H54 (cell line): ENCODE measurements at regions not wholly inside any gene's neighbourhood (a gene's known extent, or its start where the extent isn't known, plus 50 kb on each side); places are given as distances from the start of the nearest gene placed in this dataset.

ENCODE experiments used
- DNase-seq: peaks from one replicate; pipeline ENCODE4 v3.0.0; 2011; ENCODE audit warnings: low spot score, mixed read lengths; ENCODE audit not compliant: insufficient read length
- FAIRE-seq: peaks from 3 replicates; lab custom pipeline; 2011; peaks lifted over from hg19 to GRCh38; lab: Jason Lieb, UNC
- POLR2A ChIP-seq: IDR thresholded peaks from 2 replicates; pipeline ENCODE4 v1.6.1; 2011; ENCODE audit warnings: low read depth, mild to moderate bottlenecking, low read length

DNA sequence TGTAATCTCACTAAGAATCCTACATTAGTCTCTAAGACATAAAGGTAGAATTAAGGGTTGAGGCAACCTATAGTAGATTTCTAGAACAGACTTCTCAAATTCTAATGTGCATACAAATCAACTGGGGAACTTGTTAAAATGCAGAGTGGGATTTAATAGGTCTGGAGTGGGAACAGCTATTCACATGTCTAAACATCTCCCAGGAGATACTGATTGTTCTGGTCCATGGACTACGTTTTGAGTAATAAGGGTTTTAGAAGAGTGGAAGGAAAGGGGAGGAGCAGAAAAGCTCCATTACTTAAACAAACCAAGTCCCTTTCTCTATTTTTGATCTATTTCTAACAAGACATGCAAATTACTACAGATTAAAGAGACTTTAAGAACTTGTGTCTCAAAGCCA lies 524.8 kb downstream of the TUSC7 start:
- TF ChIP-seq POLR2A: no peak
- no peak for FAIRE-seq
- no peak for DNase-seq

DNA sequence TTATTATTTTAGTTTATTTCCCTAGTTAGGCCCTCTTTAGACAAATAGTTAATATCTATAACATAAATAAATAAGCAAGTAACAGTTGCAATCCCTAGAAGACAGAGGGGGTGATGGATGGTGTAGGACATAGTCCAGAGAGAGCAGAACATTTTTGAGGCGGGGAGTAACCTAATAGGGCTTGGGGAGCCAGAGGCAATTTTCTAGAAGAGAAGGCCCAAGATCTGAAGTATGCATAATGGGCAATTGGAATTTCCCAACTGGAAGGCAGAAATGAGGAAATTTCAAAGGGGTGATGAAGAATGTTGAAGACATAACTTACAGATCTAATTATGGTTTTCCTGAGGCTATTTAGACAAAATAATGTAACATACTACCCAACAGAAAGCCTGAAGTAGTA lies 525.7 kb downstream of the TUSC7 start:
- no peak for TF ChIP-seq POLR2A
- FAIRE-seq (no peak), DNase-seq (no peak)

DNA sequence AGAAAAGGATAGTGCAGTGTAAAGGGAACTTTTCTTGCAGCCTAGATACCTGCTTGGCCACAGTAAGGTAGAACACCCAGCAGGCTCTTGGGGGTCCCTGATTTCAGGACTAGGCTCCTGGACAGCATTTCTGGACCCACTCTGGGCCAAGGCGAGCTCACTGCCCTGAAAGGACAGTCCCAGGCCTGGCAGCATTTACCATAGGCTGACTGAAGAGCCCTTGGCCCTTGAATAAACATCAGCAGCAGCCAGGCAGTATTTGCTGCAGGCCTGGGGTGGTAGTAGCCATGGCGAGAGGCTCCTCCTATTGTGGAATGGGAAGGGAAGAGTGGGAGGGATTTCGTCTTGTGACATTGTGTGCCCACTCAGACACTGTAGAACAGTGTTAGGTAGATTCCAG lies 529.2 kb downstream of the TUSC7 start:
- no peak for TF ChIP-seq POLR2A
- no peak for DNase-seq
- no peak for FAIRE-seq

DNA sequence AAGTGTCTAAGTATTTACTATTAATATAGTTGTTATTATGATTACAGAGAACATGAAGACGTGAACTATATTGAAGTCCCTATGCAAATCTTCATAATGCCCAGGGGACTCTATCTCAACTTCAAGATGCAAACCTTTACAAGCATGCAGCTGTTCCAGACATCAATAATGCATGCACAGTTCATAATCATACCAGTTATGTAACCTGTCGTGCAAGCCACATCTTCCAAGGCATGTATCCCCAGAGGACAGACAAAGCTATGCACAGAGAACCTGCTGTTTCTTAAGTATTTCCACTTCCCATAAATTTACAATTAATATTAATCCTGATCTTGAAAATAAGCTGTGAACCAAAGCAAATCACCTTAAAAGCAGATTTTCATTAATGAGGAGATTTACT lies 534.1 kb downstream of the TUSC7 start:
- TF ChIP-seq POLR2A: no peak
- no peak for DNase-seq
- no peak for FAIRE-seq

DNA sequence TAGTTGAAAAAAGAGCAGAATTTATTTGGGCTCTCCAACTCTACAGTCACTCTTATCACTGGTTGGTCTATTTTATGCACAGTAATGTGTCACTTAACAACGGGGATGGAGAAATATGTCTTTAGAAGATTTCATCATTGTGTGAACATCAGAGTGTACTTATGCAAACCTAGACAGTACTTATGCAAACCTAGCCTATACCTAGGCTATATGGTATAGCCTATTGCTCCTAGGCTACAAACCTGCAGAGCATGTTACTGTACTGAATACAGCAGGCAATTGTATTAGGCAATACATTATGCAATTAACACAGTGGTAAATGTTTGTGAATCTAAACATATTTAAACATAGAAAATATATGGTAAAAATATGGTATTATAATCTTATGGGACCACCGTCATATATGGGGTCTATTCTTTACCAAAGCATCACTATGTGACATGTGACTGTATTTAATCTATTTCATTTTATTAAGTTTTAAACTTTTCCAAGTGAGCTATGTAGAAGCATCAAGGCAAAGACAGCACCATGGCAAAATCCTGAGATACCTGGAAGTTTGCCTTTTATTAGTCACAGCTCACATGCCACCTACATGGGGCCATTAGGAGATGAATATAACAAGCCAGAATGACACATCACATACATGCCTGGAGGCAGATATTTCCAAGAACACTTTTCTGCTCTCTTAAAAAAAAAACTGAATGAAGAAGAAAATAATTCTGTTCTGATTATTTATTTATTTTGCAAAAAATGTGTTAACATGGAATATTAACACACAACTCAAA lies 537.4 kb downstream of the TUSC7 start:
- FAIRE-seq (no peak), DNase-seq (no peak)
- TF ChIP-seq POLR2A: no peak

DNA sequence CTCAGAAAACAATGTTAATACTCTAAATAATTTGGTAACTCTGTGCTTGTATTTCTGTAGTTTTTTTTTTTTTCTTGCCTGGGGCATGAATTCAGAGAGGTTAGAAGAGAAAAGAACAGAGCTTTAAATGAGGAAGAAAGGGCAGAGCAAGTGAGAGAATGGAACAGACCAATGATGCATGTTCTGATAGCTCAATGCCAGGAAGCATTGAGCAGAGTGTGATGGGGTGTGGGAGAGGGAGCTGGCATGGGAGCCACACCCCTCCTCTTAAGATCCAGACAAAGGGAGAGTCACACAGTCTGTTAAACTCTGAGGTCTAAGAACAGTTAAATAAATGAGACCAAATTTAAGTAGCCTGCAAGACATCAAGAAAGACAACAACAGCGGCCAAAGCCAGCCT lies 538.6 kb downstream of the TUSC7 start:
- no peak for DNase-seq

DNA sequence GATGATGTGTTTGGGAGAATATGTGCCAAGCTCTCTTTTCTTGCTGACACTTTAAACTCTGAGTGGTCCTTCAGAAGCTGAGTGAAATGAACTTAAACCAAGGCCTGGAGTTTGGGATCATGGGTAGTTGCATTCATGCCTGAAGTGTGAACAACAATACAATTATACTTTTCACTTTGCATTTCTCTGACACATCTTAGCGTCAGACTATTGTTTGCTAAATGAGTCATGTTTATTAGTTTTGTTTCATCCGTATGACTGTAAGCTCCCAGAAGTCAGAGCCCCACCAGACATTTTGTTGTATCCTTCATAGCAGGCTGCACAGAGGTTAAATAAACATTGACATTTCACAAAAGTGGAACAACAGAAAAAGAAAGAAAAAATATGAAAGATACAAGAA lies 542.6 kb downstream of the TUSC7 start:
- FAIRE-seq (no peak), DNase-seq (no peak)

More for the DNA sequence above, 538.6 kb downstream of the TUSC7 start:
- FAIRE-seq: no peak
- no peak for TF ChIP-seq POLR2A

DNA sequence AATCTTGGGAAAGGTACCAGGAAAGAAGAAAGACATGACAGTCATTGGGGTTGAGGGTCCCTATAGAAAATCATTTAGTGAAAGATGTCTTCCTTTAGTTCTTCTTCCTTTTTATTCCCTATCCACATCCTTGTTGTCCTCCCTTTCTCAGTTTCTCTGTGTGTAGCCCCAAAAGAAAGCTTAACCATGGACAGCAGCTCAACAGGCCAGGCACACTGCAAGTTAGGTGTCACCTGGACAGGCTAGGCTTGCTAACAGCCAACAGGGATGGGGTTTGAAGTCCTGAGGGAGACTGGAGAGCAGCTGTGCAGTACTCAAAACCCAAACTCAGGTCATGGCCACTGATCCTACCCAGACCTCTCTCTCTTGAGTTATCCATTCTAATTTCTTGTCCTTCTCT lies 543.1 kb downstream of the TUSC7 start:
- DNase-seq (no peak), FAIRE-seq (no peak)
- no peak for TF ChIP-seq POLR2A

More for the DNA sequence above, 542.6 kb downstream of the TUSC7 start:
- no peak for TF ChIP-seq POLR2A

DNA sequence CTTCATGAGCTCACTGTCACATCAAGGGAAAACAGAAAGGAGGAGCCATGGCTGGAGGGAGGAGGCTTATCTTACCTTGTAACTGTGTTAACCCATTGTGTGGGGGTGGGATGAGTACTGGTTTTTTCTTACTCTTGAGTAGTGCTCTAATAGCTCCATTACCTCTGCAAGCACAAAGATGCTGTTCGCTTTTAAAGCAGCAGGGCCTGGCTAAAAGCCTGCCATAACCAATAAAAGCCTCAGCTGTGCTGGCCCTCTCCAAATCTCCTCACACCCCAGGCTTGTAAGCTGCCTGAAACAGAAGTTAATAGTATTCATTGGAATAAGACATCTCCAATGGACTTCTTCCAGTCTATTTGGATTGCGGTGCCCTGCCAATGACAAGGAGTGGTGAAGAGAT lies 544.1 kb downstream of the TUSC7 start:
- no peak for TF ChIP-seq POLR2A
- FAIRE-seq: no peak
- DNase-seq: no peak

DNA sequence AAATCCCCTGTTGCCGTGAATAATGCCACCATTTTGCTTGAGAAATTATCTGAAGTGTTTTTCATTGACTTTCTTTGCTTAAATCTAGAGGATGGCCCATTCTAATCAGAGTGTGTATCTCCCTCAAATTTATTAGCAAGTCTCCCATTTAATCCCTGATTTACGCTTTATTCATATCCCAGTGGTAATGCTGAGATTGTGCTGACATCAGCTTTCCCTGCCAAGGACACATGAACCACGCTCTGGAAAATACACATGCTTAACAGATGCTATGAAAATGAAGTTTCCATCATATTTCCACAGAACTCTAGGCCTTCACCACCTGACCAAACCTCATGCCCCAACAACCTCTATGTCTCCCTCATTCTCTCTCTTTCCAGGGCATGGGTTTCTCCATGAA lies 545.4 kb downstream of the TUSC7 start:
- FAIRE-seq: no peak
- no peak for DNase-seq

DNA sequence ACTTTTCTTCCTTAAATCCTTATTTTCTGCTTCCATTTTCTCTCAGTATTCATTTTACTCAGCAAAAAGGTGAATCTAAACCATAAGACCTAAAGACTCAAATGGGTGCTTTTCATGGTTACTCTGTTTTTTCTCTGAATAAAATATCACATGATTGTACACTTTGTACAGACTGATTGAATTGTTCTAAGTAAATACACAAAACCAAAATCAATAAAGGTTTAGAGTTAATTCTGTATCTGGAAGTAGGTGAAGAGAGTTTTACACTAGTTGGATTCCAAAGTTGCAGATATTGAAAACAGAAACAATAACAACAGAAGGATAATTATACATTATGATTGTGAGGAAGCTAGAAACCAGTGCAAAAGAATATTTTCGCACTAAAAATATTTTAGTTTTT lies 546.2 kb downstream of the TUSC7 start:
- TF ChIP-seq POLR2A: no peak
- DNase-seq (no peak), FAIRE-seq (no peak)

More for the DNA sequence above, 545.4 kb downstream of the TUSC7 start:
- TF ChIP-seq POLR2A: no peak

DNA sequence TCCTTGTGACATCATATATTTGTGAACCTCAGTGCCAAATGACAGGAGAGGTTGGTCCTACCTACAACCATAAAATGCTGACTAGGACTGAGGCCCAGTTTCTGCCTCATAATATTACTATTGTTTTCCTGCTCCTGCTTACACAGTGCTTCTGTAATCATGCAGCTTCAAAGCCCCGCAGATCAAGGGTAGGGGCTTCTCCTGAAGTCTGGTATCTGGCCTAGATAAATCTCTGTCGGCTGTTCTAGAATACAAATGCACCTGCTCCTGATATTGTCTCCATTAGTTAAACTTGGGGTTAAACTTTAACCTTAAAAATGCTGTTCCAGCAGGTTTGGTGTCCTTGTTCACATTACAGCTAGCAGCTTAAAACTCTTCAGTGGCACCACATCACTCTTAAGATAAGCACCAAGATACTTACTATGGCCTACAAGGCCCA lies 552.4 kb downstream of the TUSC7 start:
- no peak for FAIRE-seq
- TF ChIP-seq POLR2A: no peak
- no peak for DNase-seq

DNA sequence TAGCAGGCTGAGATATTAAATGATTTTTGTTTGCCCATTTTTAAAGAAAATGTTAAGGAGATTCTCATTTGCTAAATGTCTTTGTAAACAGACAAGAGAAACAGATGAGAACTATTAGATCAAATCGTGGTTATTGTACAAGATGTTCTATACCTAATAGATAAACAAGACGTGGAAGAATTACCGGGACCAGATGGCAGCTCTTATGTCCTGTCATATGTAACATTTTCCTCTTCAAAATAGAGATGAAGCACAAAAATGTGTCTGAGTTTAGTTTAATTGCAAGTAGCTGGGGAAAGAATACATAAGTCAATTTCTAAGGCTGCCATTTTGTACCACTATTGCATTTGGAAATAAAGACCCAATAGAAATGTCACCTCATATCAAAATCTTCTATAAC lies 553.7 kb downstream of the TUSC7 start:
- FAIRE-seq (no peak), DNase-seq (no peak)
- TF ChIP-seq POLR2A: no peak

DNA sequence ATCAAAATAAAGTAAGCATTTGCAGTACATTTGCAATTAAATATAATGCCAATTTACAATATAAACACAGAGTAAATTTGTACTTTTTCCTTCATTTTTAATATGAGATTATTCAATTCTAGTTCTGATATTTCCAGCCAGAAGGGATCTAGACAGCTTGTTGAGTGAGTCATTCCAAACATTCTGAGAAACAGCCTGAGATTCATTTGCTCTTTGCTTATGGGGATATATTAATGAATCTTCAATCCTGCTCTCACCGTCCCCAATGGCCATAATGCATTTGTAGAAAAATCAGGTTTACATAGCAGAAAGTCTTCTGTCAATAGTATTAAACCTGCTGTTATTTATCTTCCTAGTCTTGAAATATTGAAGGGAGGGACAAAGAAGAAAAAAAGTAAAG lies 554.2 kb downstream of the TUSC7 start:
- FAIRE-seq: no peak
- TF ChIP-seq POLR2A: no peak
- no peak for DNase-seq
